ENCODE measurements at regions not wholly inside any gene's neighbourhood (a gene's known extent, or its start where the extent isn't known, plus 50 kb on each side); places are given as distances from the start of the nearest gene placed in this dataset.

DNA sequence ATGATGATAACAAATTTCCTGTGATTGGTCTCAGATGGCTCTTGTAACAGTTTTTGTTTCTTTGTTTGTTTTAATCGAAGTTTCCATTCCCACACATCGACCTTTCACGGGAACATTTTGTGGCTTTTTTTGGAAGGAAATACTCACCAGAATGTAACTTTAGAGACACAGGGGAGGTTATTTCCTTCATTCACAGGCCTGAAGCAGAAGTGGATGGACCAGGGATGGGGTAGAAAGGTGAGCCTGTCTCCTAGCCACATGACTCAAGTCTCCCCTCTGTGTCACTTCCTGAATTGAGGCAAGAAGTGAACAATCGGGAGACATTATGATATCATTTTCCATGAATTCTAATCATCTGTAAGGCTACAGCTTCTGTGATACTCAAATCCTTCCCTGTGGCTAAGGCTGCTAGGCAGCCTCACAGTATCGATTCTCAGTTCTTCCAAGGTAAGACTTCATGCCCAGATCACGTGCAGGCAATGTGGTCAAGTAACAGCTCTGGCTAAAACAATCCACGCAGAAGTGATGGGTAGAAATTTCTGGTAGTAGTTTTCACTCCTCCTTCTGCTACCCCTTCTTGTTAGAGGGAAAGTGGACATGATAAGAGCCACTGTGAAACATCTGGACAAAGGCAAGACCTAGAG, 203.9 kb upstream of the NEBL start:
- no peak for DNase-seq
- 47 to 61% (median 55%) methylated on average over 7 of the region's 7 CpGs for whole genome bisulfite sequencing, 5 donors

GRCh38 chr10:21100190-21100589, 203.1 kb upstream of the NEBL start:
- no peaks in the 10 kb centered on the region for H3K27me3 ChIP-seq
- intact Hi-C loops (cut with DNase I; ENCODE audit: low total_unique reads) = no loop called here
- peak in 1 of 2 donors; percentile 24 for DNase-seq
- WGBS, 5 donors = 64 to 81% (median 72%) methylated on average over 12 of the region's 12 CpGs
- no peak overlapping the region for H3K4me3 ChIP-seq
- no peaks in the 10 kb centered on the region for H3K36me3 ChIP-seq
- TF ChIP-seq, protein P1, sequence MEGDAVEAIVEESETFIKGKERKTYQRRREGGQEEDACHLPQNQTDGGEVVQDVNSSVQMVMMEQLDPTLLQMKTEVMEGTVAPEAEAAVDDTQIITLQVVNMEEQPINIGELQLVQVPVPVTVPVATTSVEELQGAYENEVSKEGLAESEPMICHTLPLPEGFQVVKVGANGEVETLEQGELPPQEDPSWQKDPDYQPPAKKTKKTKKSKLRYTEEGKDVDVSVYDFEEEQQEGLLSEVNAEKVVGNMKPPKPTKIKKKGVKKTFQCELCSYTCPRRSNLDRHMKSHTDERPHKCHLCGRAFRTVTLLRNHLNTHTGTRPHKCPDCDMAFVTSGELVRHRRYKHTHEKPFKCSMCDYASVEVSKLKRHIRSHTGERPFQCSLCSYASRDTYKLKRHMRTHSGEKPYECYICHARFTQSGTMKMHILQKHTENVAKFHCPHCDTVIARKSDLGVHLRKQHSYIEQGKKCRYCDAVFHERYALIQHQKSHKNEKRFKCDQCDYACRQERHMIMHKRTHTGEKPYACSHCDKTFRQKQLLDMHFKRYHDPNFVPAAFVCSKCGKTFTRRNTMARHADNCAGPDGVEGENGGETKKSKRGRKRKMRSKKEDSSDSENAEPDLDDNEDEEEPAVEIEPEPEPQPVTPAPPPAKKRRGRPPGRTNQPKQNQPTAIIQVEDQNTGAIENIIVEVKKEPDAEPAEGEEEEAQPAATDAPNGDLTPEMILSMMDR (IDR thresholded peaks at IDR 0.05) = no peak
- TF ChIP-seq EP300 (IDR thresholded peaks at IDR 0.05) (no peak), POLR2AphosphoS5 (IDR thresholded peaks at IDR 0.05) (no peak), POLR2A (IDR thresholded peaks at IDR 0.05) (no peak)
- H3K9me3 ChIP-seq = no peaks in the 10 kb centered on the region
- H3K27ac ChIP-seq = no peak overlapping the region
- H3K4me1 ChIP-seq = peaks cover 0 to 5% (median 0%) of the 10 kb centered on the region in 4 donors

More for the DNA sequence above, 203.9 kb upstream of the NEBL start:
- no peaks in the 10 kb centered on the region for H3K27me3 ChIP-seq
- H3K27ac ChIP-seq = no peak overlapping the region
- H3K36me3 ChIP-seq = no peaks in the 10 kb centered on the region
- intact Hi-C loops (cut with DNase I; ENCODE audit: low total_unique reads) = no loop called here
- H3K4me3 ChIP-seq = no peak overlapping the region
- H3K9me3 ChIP-seq = no peaks in the 10 kb centered on the region
- TF ChIP-seq, protein P1 (IDR thresholded peaks at IDR 0.05) = no peak
- TF ChIP-seq POLR2A (IDR thresholded peaks at IDR 0.05) = no peak
- no peak for TF ChIP-seq POLR2AphosphoS5 (IDR thresholded peaks at IDR 0.05)
- TF ChIP-seq EP300 (IDR thresholded peaks at IDR 0.05) = no peak
- peaks cover 0 to 5% (median 0%) of the 10 kb centered on the region in 4 donors for H3K4me1 ChIP-seq

- 76 to 87% (median 84%) methylated on average over 6 of the region's 6 CpGs for WGBS, 5 donors
- Histone ChIP-seq H3K9me3 (no peaks in the 10 kb centered on the region), H3K27me3 (no peaks in the 10 kb centered on the region), H3K27ac (no peak overlapping the region), H3K36me3 (no peaks in the 10 kb centered on the region), H3K4me1 (peaks cover 0 to 5% (median 0%) of the 10 kb centered on the region in 4 donors), H3K4me3 (no peak overlapping the region)
- DNase-seq = no peak
- intact Hi-C loops (cut with DNase I; ENCODE audit: low total_unique reads) = no loop called here
- no peak for TF ChIP-seq POLR2AphosphoS5 (IDR thresholded peaks at IDR 0.05)
- no peak for TF ChIP-seq POLR2A (IDR thresholded peaks at IDR 0.05)
- TF ChIP-seq EP300 (IDR thresholded peaks at IDR 0.05) = no peak
- TF ChIP-seq, protein P1 (IDR thresholded peaks at IDR 0.05) = no peak
Observed at GRCh38 chr10:21099291-21100062, 202.4 kb upstream of the NEBL start.

DNA sequence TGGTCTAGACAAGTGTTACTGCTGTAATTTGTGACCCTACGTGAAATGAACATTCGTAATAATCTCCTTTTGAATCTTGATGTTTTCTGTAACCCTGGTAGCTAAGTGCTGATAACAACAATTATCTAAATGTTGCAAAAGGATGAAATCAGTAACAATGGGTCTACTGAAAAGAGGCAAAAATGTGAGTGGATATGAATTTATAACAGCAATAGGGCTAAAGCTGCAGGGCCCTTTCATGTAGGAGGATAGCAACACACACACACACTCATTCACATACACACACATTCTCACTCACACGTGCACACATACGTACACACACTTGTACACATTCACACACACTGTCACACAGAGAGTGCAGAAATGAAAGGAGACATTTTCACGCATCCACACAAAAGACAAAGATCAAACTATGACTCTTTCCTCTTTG, 200.8 kb upstream of the NEBL start:
- Histone ChIP-seq H3K9me3 (no peaks in the 10 kb centered on the region), H3K4me1 (peaks cover 0 to 5% (median 0%) of the 10 kb centered on the region in 4 donors), H3K4me3 (no peak overlapping the region), H3K27me3 (no peaks in the 10 kb centered on the region), H3K36me3 (no peaks in the 10 kb centered on the region), H3K27ac (no peak overlapping the region)
- TF ChIP-seq POLR2AphosphoS5 (IDR thresholded peaks at IDR 0.05) (no peak), EP300 (IDR thresholded peaks at IDR 0.05) (no peak), POLR2A (IDR thresholded peaks at IDR 0.05) (no peak)
- TF ChIP-seq, protein P1 (IDR thresholded peaks at IDR 0.05) = no peak
- intact Hi-C loops (cut with DNase I; ENCODE audit: low total_unique reads) = no loop called here
- WGBS, 5 donors = 83 to 86% (median 85%) methylated on average over 5 of the region's 5 CpGs
- no peak for DNase-seq

Measured in stomach (tissue), 8 donors.